Activated naive CD8-positive, alpha-beta T cell treated with anti-CD3 and anti-CD28 coated beads, Interleukin-2, amount 50 U/mL, for 16 hours (primary cell): ENCODE measurements at regions not wholly inside any gene's neighbourhood (a gene's known extent, or its start where the extent isn't known, plus 50 kb on each side); places are given as distances from the start of the nearest gene placed in this dataset.

Source experiments
- DNase-seq: peaks from one replicate; pipeline ENCODE4 v3.0.0-alpha.2; 2020; ENCODE audit warnings: low read depth, low spot score

DNA sequence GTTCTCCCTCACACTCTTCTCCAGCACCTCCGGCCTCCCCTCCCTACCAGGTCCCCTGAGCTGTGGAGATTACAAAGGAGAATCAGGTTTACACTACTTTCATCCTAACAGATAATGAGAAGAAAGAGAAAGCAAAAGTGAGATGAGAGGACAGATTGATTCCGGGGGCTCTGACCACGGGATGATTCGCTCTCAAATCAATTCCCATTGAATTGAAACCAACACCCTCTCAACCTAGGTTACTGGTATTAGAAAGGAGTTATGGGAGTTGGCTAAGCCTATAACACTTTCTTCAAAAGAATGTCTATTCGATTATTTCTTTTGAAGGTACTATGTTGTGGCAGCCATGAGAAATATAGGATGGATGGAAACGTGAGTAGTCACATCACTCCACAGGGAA, 386.2 kb upstream of the TNP1 start:
- DNase-seq: no peak

DNA sequence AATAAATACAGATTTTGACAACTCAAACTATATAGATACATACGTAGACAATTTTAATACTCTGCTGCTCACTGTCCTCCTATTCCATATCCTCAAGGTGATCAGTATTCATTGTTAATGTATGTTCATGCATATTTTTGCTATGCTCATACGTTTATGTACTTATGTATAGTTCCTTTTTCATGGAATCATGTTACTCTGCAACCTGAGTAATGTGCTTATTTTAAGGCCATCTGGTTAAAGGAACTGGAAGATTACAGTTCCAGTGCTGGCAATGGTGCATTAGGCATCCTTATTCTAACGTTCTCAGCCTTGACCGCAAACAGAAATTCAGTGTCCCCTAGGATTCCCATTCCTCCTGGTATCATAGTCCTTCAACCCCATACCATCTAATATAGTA, 385.0 kb upstream of the TNP1 start:
- DNase-seq: no peak

DNA sequence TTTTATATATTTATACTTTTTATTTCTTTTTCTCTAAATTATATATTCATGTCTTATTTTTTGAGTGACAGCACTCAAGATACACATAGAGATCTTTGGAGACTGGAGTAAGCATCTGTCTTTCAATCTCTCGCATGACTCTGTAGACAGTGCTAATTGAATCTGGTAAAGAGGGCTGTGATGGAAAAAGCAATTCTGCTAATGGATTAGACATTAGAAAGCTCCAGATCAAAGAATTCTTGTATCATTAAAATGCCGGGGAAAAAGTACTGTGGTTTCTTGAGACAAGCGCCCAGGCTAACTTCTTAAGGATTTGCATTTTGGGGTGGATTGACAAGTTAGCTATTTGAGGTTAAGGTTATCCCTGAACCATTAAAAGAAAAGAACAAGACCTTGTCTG, 383.1 kb upstream of the TNP1 start:
- no peak for DNase-seq

DNA sequence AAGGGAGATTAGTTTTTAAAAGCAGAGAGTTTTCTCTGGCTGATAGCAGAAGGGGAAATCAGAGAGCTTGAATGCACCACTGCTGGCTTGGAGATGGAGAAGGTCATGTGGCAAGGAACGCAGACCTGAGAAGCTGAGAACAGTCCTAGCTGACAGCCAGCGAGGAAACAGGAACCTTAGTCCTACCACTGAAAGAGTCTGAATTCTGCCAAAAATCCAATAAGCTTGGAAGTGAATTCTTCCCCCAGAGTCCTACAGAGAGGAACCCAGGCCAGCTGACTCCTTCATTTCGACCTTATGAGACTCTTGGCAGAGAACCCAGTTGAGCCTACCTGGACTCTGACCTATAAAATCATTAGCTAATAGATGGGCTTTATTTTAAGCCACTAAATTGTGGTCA, 371.9 kb upstream of the TNP1 start:
- no peak for DNase-seq

DNA sequence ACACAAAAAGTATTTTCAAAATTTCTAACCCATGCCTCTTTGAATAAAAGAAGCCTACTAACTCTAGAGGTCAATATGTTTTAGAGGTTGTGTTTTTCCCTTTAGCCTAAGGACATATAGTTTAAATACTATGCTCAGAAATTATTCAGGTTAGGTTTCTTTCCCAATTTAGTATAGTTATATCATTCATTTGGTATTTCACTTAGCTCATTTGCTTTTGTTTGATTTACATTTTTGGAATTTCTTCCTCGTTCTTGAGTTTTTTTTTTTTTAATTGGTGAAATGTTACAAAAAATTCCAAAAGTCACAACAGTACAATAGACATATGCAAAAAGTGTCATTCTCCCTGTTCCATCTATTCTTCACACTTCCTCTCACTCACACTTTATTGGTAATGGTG, 371.3 kb upstream of the TNP1 start:
- DNase-seq: no peak

DNA sequence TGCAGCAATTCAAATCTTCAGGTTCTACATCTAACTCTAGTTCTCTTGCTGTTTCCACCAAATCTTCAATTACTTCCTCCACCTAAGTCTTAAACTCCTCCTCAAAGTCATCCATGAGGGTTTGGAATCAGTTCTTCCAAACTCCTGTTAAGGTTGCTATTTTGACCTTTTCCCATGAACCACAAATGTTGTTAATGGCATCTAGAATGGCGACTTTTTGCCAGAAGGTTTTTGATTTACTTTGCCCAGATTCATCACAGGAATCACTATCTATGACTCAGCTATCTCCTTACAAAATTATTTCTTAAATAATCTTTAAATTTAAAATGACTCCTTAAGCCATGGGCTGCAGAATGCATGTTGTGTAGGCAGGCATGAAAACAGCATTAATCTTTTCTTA, 368.9 kb upstream of the TNP1 start:
- DNase-seq: no peak

DNA sequence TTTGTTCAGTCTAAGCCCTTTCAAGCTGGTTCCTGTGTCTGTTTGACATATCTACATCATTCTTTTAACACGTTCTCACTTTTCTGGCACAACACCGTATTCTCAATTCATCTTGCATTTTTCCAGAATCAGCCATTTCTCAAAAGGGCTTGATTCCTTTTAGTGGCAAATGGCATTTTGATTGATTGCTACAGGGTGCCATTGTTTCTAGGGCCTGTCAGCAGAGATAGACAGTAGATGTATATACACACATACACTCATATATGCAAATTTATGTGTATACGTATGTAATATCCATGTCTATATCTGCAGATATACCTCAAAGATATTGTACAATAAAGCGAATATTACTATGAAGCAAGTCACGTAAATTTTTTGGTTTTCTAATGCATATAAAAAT, 367.9 kb upstream of the TNP1 start:
- DNase-seq: no peak

DNA sequence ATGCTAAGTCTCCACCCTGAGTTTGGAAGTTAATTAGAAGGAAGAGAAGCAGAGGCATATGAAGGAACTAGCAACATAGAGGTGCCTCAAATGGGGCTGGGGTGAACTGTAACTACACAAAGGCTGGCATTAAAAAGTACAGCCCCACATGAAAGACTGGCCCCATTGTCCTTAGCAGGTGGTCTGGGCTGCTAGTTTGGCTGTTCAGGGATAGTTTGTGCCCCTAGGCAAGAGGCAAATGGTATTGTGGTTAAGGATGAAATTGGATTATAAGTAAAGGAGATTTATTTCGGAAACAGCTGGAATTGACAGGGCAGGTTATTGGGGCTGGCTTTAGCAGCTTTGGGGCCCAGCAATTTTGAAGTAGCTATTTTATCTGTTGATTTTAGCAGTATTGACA, 365.7 kb upstream of the TNP1 start:
- no peak for DNase-seq

DNA sequence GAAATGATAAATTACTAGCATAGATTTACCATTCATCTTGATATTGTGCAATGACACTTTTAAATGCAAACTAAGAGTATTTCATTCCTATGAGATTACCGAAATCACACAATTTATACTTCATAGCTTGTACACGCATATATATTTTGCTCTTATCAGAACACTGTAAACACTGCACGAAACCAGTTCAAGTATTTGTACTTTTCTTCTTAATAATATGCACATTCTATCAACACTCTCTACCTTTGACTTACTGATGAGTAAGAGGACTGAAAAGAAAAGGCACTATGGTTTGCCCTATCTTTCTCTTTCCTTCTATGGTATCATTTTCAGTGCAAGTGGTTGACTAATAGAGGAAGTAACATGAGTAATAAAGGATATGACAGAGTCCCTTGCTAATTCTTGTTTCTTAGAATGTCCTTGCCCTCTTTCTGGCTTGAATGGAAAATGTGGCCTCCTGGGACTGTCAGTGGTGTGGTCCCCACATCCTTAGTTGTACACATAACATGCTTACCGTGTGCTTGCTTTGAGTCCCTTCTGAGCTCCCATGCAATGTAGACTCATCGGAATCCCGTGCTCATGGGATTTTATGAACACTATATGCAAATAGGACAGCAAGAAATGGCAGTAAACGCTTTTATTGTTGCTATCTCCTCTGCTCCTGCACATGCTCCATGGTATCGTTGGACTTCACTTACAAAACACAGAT, 363.5 kb upstream of the TNP1 start:
- peak; percentile 11 for DNase-seq

DNA sequence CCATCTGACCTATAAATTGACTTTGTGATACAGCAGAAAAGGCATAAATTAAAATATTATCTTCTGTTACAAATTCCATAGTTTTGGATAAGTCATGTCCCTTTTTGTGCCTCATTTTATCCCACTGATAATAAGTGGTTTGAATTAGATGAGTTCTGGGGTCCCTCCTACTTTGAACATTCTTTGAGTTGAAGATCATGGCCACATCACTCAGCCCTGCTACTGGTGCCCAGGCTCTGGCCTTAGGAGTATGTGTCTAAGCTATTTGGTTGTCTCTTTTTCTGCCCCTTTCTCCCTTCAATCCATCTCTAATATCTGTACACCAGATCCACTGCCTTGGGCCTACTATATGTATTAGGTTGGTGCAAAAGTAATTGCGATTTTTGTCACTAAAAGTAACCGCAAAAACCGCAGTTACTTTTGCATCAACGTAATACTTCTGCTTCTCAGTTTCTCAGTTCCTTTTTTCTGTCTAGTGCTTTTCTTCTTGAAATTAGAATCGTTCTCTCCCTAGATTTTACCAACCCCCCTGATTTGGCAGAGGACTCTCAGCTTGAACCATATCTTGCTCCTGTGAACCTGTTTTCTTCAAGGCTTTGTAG, 362.5 kb upstream of the TNP1 start:
- DNase-seq: no peak

DNA sequence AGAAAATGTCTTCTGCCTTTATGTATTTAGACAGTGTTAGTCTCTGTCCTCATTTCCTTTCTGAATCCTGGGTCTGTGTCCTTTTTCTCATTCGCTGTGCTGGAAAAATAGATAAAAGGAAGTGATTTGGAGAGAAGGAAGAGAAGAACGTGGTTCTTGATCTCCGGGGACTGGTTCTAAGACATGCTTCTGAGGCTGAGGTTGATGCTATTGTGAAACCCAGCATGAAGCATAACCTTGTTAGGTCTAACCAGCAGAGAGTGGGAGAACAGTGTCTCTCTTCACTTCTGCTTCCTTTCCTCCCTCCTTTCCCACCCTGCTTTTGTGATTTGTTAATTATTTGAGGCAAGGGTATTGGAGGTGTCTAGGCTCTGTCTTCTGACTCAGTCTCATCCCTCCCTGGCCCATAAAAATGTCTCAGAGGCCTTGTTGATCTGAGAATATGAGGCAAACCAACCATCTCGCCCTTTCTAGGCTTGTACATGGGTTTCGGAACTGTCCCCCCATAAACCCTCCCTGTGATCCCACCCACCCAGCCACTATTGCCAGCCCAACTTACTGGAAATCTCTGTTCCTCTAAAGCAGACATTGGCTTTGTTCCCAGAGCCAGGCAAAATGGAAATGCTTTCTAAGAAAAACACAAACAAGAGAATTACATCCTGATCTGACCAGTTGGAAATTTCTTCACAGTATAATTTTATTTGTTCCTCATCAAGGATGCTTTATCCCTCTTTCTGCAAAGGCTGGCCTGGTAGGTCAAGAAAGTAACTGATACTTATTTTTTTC, 360.6 kb upstream of the TNP1 start:
- DNase-seq: no peak

DNA sequence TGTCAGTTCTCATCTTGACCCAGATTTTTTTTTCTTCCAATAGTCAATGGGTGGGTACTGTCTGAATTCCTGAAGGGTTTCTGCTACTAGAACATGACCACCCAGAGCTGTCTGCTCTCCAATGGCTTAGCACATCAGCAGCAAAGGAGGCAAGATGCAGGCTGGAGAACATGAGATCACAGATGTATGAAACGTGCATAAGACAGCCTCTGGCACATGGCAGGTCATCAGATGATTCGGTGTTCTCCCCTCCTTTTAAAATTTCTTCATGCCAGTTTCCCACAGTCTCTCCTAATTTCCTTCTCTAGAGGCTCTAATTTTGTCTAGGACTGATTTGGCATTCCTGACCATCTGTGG, 359.3 kb upstream of the TNP1 start:
- no peak for DNase-seq

DNA sequence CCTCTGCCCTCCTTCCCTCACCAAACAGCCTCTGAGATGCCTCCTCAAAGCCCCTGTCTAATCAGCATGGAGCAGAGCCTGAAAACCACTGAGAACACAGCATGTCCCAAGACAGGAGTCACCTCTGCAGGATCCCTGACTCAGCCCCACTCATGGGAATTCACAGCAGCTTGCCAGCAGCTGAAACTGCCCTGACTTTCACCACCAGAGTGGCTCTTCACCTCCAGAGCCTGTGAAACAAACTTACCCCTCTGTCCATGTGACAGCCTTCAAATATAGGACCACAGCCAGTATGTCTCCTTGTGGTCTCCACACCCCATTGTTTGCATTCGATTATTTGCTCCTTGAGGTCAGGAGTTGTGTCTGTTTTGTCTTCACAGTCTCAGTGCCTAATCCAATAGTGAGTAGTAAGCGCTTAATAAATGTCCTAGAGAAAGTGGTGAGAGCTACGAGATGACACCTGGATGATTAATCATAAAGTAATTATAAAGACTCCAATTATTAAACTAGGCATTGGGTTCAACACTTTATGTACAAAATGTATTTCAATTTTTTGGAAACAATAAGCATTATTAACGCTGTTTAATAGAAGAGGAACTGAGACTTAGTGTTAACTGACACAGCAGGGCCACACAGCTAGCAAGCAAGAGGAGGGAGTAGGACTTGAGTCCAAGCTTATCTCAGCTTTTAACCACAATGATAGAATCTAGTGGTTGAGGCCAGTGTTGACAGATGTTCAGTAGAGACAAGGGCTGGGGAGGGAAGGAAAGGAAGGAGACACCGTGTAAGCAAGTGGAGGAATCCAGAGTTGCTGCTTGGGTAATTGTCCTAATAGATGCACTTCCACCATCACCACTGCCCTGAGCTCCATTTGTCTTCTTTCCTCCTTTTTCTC, 358.7 kb upstream of the TNP1 start:
- DNase-seq: no peak

DNA sequence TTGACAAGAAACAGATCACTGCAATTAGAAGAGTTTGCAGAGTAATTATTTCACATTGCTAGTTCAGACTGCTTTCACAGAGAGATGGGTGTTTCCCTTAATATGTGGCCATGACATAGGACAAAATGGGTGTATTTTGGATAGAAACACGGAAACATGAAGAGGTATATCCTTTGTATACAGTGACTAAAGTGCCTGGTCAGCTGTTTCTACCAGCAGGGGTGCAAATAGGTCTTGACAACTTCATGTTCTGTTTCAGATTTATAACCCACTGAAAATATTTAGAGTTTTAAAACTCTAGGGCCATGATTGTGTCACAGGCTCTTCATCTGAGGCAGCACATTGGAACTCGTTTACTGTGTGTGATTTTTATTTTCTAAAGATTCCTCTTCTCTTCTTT, 357.1 kb upstream of the TNP1 start:
- DNase-seq: no peak

DNA sequence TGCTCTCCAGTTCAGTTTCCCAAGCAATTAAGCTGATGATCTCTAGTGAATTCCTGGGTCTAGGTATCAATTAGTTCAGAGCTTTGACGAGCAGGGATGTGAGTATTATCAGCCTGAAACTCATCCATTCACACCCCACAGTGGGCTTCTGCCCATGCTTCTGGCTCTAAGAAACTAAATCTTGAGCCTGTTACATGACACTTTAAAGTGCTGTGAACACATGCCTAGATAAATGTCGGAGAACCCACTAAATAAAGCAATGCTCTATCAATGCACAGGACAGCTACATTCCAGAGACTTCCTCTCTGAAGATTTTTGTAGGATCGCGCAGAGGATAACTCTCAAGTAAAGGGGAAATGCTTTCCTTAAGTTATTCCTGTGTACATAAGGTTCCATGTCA, 356.5 kb upstream of the TNP1 start:
- no peak for DNase-seq

DNA sequence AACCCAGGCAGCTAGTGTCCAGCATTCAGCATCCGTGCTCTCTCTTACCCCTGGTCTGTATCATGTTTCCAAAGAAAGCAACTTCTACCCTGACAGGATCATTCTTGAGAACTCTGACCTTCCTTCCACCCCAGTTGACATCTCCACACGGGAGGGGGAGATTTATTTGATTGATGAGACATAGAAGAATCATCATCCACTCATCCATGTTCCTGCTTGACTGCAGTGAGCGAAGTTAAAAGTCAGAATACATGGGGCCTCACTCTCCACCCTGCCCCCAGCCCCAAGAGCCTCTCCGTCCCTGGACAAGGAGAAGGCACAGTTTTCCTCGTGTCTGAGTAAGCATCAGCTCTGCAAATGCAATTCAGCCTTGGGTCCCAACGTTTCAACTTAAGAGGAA, 356.0 kb upstream of the TNP1 start:
- no peak for DNase-seq

DNA sequence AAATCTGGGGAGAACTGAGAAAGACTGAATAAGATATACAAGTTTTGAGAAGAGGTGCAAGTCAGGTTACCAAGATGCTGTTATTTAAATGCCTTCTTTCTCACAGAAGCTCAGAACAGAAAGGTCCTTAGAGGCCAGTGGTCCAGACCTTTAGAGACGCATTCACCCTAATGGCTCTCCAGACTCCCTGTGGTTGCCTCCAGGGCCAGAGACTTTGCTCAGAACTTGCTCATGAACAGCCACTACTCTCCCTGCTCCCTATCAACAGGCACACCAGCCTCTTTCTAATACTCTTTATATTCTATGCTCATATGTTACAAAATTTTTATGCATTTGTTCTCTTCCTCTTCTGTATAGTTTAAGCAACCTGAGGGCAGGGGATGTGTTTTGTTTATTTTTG, 349.0 kb upstream of the TNP1 start:
- DNase-seq: no peak

DNA sequence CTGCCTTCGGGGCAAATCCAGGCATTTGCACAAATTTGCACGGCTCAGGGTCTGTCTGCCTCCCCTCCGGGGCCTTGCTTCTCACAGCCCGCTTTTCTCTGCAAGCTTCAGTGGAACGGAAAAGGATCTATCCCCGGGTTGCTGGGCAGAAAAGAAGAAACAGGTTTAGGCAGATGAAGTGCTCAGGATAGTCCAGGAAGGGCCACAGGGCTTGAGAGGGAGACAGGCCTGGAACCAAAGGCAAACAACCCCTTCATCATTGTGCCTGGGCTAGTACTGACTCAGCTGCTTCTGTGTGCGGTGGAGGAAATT, 347.8 kb upstream of the TNP1 start:
- DNase-seq: no peak

DNA sequence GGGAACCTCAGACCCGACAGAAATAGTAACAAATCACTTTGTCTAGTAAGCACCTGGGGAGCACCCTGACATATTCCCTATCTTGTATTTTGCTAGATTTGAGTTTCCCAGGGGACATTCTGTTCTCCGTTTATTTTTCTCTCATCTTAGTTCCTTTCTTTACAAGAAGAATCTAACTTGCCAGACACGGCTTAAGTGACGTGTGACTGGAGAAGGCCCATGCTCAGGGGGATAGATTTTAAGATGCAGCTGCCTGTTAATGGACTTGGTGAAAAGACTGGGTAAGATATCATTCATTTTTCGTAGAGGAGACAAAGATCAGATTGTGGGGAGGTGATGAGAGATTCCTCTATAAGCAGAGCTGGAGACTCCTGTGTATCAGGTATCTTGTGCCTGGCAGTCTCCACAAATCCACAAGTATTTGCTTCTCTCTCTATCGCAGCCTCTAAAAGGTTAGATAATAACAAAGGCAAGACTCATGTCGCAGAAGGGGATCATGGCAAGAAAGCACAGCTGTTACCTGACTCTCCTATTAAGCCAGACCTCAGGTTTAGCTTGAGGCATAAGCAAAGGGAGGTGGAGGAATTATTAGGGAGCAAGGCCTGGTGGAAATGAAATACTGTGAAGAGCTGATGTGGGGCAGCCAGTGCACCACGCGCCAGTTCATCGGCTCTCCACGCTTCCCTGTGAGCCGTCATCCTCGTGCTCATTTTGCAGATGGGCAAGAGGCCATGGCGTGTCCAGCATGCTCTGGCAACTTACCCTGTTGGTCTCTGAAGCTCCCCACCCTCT, 347.2 kb upstream of the TNP1 start:
- no peak for DNase-seq

DNA sequence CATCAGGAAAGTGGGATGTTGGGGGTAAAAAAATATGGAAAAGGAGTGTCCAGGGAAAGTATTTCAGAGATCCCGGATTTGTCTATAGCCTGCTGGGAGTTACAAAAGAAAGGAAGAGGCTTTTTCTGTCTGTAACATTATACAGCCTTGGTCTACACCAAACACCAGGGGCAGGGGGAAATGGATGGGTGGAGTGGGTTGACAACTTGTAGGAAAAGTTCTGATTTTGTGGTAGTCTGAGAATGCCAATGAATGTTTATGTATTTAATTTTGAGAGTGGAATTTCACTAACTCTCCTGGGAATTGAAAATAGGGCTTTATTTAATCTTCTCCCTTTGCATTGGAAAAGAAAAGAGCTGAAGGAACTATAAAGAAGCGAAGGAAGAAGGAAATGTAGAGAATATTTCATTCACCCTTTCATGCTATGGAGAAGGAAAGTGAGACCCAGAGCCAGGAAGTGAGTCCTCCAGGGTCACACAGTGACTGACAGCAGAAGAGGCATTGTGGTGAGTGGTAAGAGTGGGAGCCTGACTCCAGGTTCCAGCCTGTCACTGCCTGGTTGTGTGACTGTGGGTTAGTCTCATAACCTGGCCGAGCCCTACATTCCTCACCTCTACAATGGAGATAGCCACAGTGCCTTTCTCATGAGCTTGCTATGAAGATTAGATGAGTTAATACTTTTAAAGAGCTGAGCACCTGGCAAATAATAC, 346.3 kb upstream of the TNP1 start:
- DNase-seq: no peak

DNA sequence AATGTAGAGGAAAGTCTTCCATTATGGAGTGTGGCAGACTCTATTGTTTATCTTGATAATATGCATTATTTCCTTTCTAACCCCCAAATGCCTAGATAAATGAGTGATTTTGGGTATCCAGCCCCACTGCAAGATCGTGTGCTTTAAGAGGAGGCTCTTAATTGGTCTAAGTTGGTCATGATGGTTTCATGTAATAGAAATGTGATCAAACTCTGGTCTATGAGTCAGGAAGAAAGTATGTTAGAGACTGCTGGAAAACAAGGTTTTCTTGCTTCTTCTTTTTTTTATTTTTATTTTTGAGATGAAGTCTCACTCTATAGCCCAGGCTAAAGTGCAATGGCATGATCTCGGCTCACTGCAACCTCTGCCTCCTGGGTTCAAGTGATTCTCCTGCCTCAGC, 344.5 kb upstream of the TNP1 start:
- DNase-seq: no peak
